Activated gamma-delta T cell treated with Interleukin-2 at 50 U/mL for 16 hours (primary cell): ENCODE measurements at regions not wholly inside any gene's neighbourhood (a gene's known extent, or its start where the extent isn't known, plus 50 kb on each side); places are given as distances from the start of the nearest gene placed in this dataset.
A peak's percentile ranks its signal among the peaks of the same experiment; 100 is the strongest.
"Not testable (repeated sequence)": the region's sequence is repeated elsewhere in the genome, so short reads cannot be mapped to it uniquely, and the experiment has no call there.

ENCODE experiments used
- DNase-seq: peaks from one replicate; pipeline ENCODE4 v3.0.0-alpha.2; 2020

DNA sequence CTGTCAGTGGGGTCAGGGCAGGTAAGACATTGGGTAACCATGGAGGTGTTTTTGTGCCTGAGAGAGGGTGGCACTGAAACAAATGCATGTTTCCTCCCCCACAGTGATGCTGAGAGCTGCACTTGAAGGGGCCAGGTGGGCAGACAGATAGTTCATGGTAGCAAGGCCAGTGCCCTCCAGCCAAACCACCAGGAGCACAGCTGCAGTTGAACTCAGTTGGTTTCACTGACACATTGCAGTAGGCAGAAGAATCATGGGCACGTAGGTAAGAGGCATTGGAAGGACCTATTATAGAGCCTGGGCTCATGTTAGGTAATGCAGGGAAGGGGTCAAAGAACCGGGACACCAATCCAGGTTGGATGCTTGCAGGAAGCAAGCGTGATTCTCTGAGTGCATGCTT is 93.2 kb upstream of the ARL4C start:
- DNase-seq = no peak

DNA sequence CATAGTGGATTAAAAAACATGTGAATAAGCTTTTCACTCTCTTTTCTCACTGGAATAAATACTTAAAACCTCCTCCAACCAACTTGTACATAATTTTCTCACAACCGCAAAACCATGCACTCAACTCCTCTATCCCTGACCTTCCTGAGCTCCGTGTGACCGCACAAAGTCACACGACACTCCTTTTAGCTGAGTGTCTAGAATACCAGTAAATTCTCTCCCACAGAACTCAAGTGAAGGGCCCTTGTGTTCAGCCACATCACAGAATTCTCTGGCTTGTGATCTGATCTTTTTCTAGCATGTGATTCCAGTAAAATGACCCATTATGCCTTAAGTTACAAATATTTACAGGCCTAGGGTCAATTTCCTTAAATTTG is 91.2 kb upstream of the ARL4C start:
- DNase-seq = no peak

DNA sequence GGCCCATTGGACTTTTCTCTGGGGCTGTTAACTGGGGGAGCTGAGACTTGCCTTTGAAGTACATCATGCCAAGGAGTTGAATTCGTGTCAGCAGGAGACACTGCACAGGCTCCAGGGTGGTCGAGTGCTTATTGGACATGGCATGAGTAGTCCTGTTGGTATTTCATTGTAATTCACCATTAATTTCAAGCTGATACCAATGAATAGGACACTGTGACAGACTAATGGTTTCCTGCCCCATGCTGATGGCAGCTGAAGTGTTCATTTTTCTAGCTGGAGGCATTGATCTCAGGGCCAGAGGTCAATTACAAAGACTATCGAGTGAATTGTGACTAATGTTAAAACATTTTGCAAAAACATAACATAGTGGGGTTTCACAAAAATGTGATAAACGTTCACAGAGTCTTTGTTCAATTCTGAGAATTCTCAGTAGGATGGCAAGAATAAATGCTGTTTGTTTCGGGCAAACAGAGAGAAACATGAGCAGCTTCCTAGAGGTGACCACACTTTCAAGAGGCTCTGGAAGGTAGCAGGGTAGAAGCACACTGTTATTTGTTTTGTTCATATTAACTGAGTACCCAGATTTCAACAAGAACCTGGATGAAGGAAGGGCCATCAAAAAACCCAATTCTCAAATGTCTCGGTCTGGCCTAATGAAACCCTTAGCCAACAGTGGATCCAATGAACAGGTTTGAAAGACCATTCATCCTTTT is 90.6 kb upstream of the ARL4C start:
- no peak for DNase-seq

DNA sequence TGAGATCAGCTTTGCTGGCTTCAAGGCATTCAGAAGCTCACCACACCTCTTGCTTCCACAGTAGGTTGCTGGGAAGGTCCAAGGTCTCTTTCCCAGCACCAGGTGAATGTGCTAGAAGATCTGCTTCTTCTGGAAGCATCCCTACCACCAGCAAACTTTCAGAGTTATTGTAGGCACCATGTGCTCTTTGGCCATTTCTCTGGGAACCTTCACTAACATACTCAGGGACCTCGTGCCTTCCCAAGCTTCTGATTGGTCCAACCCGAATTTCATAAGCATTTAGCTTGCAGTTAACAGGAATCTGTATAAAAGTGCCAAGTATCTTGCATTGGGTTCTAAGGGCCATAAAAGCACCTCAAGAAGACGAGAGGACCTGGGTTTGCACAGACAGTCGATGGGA is 86.5 kb upstream of the ARL4C start:
- no peak for DNase-seq

DNA sequence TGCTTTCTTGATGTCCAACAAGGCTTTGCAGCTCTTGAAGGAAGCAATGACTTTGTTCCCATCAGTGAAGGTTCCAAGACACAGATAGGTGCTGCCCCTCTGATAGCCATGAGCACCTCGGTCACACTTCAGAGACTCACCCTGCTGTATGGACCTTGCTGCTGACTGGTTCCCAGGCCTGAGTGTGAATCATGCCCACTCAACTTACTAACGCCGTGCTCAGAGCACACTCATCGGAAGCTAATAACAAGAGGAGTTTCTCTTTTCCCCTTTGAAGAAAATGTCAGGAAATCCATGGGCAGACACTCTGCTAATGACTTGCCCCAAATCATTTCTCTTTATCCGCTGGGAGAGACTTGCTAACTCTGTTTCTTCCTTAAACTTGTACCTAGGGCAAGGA is 83.8 kb upstream of the ARL4C start:
- no peak for DNase-seq

DNA sequence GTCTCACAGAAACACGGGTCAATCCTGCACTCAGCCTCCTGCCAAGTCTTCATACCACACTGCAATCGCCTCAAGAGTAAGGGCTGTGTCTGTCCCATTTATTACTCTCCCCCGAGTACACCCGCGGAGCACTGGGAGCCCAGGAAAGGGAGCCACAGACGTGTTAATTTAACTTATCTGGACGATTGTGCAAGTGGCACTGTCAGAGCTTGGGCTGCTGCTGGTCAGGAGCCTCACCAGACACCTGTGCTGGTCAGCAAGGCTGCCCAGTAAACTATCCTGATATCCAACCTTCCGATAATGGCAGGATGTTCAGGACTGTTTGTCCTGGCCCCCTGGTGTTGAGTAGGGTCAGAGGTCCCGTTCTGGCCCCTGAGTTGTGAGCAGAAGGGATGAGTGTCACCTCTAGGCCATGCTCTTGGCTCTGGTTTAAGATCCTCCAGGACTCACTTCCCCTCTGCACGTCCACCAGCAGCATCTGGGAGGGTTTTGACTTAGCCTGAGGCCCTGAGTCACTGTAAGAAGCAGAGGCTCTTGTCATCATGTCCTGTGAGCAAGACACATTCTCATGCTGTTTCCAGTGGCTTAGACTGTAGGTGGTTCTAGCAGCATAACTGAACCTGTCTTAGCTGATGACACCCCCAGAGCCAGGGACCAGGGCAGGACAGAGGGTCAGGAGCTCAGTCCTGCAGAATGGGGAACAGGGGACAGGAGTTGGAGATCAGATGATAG is 82.5 kb upstream of the ARL4C start:
- no peak for DNase-seq

DNA sequence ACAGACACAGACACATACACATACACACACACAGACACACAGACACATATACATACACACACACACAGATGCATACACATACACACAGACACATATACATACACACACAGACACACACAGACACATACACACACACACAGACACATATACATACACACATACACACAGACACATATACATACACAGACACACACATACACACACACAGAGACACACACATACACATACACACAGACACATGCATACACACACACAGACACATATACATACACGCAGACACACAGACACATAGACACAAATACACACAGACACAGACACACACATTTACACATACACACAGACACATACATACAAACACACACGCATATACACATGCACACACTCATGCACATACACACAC is 81.5 kb upstream of the ARL4C start:
- no peak for DNase-seq

DNA sequence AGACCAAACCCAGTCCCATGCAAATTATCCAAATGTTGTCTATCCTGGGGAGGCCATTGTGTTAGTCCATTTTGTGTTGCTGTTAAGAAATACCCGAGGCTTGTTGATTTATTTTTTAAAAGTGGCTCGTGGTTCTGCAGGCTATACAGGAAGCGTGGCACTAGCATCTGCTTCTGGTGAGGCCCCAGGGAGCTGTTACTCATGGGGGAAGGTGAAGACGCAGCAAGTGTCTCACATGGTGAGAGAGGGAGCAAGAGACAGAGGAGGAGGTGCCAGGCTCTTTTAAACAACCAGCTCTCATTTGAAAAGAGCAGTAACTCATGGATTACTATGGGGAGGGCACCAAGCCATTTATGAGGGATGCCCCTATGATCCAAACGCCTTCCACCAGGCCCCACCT is 80.3 kb upstream of the ARL4C start:
- no peak for DNase-seq

DNA sequence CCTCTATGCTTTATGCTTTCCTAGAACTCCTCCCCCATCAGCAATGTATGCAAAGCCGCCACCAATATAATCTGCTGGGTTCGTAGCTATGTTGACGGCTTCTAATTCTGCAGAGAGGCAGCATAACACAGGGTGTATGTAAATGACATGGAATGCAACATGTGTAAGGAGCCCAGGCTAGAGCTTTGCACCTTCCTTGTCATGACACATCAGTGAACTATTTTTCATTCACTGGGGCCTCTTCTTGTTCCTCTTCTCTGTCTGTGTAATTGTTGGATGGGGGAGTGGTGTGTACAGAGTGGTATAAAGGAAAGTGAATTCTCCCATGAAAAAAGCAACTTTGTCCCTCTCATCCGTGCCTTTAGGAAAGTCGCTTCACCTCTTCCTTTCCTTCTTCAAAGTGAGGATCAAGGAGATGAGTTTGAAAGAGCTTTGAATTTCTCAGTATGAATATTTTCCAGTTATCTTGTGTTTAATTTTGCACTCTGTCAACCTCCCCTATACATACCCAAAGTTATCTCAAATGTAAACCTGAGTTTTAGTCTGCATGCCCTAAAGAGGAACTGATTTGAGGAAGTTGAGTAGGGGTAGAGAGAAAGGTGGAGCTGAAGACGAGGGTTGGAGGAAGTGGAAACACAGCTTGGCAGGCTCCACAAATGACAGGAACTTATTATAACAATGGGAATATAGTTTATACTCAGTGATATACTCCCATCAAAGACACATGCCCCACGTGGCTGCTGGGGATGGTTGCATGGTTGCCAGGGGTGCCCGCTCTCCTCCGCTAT is 74.9 kb upstream of the ARL4C start:
- no peak for DNase-seq

DNA sequence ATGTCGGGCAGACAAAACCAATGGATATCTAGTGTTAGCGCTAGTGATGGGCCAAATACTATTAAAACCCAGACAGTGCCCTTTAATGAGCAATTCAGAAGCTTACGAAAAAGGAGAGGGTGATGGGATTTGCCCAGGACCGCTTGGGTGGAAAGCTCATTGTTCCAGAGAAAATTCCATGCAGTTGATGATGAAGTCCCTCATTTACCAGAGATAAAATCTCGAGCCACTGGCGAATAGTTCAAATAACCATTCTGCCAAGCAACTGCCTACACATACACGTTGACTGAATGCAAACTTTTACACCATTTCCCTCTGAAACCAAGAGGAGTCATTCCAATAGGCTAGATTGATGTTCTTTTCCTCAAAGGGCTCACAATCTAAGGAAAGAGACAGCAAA is 73.6 kb upstream of the ARL4C start:
- DNase-seq = no peak

DNA sequence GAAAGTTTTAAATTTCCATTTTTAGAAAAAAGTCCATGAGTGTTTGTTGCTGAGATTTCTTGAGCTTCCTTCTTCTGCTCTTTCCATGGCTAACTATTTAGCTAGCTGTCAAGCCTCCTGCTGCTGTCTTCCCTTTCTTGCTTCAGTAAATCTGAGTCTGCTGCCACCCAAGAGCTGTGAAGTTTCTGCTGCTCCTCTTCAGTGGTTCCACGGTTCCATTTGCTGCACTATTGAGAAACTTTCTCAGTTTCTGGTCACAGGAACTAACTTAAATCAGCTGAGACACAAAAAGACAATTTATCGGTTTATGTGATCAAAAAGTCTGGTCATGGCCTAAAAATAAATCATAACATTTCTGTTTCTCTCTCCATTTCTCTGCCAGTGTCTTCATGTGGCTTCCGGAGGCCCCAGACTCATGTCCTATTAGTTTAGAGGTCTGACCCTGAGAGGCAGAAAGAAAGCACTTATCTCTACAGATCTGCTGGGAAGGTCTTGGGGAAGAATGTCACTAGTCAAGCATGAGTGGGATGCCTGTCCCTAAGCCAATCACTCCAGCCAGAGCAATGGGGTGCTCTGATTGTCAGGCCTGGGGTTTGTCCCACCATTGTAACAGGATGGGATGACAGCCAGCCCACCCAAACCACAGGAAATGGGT is 73.0 kb upstream of the ARL4C start:
- no peak for DNase-seq

DNA sequence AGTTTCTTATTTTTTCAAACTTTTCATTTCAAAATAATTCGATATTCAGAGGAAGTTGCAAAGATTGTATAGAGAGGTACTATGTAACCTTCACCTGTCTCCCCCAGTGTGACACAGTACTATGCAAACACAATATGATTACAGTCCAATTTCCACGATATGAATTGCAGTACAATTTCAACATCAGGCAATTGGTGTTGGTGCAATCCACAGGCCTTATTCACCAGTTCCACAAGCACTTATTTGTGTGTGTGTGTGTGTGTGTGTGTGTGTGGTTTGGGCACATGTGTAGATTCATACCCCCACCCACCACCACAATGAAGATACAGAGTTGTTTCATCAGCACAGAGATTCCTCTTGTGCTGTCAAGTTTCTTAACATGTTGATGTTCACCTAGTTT is 69.7 kb upstream of the ARL4C start:
- no peak for DNase-seq

DNA sequence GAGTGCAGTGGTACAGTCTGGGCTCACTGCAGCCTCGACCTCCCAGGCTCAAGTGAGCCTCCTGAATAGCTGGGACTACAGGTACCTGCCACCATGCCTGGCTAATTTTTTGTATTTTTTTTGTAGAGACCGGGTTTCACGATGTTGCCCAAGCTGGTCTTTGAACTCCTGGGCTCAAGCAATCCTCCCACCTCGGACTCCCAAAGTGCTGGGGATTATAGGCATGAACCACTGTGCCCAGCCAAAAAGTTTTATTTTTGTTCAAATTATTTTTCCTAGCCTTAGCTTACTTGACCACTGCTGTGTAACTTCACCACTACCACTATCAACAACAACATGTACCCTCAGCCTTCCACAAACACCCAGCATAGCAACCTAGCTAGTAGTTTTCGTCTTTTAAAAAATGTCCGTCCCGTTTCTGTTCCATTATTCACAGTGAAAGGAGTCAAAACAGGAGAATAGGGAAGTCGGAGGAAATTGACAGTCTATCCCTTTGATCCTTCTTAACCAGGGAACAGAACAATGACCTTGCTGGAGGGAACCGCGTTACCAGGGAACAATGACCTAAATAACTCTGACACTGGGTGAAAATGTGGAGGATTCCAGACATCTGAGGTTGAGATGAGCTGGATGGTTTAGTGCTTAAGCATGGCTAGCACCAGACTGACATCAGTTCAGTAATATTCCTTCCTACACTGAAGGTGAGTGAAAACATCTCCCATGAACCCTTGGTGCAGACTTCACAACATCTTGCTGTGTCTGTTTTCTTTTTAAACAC is 69.2 kb upstream of the ARL4C start:
- DNase-seq = no peak

DNA sequence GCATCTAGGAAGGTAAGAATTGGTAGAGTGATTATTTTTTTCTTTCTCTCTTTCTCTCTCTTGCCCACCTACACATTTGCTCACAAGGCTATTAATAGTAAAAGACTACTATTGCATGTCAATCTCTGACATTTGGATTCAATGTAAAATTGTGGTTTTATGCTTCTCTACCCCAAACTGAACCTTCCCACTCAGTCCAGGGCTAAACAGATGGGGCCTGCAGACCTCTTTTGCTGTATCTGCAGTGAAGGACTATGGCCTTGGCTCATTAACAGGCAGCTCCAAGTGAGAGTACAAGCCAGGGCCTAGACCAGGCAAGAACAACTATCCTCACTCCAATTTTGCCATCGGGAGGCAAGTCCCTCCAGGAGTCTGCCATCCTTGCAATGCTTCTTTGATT is 68.3 kb upstream of the ARL4C start:
- DNase-seq = no peak

DNA sequence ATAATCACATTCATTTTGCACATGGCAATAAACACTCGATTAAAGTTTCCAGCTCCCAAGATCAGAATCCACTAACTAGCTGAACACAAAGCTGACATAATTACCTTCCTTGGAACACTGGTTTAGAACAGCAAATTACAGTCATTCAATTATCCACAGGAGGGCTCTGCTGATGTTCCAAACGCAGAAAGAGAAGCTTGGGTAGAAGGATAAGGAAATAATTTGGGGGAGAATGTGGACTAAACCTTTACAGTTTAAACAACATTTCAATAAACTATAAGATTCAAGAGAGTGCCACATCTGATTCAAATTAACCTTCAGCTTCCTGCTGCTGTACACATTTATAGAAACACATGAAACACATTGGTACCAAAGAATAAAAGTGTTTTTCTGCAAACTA is 67.8 kb upstream of the ARL4C start:
- no peak for DNase-seq

DNA sequence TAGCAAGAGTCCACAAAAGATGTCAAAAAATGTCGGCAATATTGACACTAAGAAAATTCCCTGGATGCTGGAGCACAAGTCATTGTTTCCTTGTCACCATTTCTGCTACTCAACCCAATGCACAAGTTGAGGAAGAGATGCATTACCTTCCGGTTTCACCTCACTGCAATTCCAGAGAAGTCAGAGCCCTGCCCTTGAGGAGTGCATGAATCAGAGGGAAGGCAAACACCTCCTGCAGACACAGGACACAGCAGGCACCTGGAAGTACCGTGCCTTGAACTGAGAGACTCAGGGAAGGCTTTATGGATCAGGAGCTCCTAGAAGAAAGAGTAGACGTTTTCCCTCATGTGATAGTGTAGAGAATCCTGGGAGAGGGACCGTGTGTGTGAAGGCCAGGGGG is 62.7 kb upstream of the ARL4C start:
- DNase-seq = no peak

DNA sequence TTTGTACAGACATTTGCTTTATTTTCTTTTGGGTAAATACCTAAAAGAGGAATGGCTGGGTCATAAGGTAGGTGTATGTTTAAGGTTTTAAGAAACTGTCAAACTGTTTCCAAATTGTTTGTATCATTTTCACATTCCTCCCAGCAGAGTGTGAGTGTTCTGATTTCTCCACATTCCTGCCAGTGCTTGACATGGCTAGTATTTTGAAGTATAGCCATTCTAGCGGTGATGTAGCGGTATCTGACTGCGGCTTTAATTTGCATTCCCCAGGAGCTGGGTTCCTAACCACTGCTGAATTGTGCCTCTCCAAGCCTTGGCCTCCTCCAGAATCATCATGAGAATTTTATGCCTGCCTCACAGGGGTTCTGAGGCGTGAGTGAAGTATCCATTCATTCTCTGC is 61.8 kb upstream of the ARL4C start:
- no peak for DNase-seq

DNA sequence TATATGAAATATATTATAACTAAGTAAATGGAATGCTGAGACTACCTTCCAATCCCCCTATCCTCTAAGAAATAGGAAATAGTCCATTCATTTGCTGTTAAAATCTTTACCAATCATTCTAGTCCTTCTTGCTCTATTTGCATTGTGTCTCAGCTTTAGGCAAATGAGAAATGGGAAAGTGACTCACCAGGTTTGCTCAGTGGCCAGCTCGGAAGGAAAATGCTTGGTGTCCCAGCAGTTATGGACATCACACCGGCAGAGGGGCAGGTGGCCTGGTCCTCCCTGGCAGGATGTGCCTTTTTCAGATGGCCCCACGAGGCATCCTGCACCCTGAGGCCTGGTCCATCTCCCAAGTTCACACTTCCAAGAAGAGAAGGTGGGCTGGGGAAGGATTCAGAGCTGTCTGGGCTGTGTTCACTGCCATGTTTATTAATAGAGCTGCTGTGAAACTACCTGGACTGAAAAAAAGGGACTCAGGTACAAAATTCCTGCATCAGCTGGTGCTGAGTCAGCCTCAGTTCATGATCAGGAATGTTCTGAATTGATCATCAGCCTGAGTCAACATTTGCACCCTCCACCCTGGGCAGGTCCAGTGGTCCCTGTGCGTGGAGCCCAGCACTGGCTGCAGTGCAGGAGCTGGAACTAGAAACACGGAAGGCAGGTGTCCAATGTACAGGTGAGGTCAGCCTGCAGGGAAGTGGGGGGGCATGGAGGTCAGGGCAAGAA is 60.1 kb upstream of the ARL4C start:
- DNase-seq = no peak

DNA sequence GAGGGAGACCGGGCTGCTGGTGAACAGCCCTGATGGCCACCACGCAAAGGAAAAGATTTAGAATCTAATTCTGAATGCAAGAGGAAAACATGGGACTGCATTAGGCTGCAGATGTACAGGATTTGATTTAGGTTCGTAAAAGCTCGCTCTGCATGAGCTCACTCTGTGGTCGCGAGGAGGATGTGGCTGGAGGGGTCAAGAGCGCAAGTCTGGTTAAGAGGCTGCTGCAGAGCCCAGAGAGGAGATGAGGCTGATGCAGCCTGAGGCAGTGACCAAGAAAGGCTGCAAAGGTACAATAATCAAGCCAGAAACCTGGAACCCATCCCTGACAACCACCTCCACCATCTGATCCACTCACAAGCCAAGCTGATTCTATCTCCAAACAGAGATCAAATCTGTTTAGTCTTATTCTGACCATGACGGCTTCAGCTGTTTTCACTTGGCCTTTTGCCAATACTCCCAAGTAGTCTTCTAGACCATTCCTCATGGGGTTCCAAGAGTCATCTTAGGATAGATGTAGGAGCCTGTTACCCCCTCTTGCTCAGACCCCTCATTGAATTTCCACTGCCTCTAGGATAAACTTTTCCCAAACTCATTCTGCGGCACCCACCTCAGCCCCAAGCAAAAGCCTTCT is 58.9 kb upstream of the ARL4C start:
- peak; percentile 8 for DNase-seq

DNA sequence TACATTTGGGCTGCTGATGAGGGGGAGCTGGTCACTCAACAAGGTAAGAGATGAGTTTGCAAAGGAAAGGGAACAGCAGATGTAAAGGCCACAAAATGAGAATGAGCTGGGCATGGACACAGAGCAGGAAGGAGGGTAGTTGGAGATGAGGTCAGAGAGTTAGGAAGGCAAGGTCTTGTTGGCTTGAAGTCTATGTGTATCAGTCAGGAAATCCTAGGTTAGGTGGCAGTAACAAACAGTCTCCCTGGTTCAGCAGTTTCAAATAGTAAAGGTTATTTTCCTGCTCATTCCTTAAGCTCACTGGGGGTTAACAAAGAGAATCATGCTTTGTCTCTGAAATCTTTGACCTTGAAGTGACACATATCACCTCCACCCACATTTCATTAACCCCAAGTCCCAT is 58.3 kb upstream of the ARL4C start:
- DNase-seq = no peak

DNA sequence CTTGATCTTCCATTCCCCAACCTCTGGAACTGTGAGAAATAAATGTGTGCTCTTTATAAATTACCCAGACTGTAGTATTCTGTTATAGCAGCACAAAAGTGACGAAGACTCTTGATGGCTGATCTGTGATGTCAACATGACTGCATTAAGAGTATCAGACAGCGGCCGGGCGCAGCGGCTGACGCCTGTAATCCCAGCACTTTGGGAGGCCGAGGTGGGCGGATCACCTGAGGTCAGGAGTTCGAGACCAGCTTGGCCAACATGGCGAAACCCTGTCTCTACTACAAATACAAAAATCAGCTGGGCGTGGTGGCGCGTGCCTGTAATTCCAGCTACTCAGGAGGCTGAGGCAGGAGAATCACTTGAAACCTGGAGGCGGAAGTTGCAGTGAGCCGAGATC is 56.3 kb upstream of the ARL4C start:
- DNase-seq = not testable (repeated sequence)
